MV-4-11 (cell line): ENCODE measurements at regions not wholly inside any gene's neighbourhood (a gene's known extent, or its start where the extent isn't known, plus 50 kb on each side); places are given as distances from the start of the nearest gene placed in this dataset.

Experiments used
- DNase-seq: peaks from one replicate; lab custom pipeline; 2025; lab: John Stamatoyannopoulos, UW

DNA sequence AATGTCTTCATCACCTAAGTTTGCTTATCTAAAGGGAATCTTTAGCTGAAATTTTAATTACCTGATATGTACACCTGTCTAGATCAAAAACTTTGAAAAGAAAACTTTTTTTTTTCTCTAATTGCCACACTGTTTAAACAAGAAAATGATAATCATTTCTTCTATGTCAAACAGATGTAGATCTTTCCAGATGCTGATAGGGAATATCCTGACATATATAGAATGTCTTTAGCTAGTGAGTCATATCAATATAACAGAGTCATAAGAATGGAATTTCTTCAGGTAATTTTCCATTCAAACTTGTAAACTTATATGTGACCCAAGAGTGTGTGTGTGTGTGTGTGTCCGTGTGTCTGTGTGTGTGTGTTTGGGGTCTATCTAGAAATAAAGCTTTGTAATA, 271.9 kb downstream of the GPM6A start:
- no peak for DNase-seq

DNA sequence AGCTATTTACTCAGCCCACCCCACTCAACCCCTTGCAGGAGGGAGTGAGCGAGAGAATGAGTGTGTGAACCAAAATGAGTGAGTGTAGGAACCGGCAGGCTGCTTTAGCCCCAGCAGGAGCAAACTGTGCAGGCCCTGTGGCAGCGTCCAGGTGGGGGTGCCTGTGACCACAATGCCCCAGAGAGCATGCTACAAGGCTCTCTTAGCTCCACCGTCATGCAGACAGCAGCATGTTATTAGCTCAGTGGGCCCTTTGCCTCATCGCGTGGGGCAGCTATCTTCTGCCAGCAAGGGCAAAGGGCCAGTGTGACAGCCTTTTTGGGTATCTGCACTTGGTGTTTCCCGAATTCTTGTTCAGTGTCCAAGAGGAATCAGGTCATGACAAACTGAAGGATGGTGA, 271.3 kb downstream of the GPM6A start:
- DNase-seq: no peak

DNA sequence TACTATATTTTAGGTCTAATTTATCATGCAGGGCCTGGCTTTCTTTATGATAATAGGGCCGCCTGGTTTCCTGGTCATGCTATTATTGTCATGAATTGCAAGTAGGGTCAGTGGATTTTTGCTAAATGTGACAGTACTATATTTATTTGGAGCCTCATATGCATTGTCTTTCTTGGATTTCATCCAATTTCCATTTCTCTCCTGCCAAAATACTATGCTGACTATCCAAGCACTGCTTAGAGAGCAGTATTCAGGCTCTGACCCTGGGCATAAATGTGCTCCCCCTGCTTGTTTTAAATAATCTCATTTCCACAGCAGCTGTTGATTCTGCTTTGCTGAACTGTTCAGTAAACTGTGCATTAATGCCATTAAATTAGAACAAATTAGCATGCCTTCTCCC, 269.3 kb downstream of the GPM6A start:
- DNase-seq: no peak

DNA sequence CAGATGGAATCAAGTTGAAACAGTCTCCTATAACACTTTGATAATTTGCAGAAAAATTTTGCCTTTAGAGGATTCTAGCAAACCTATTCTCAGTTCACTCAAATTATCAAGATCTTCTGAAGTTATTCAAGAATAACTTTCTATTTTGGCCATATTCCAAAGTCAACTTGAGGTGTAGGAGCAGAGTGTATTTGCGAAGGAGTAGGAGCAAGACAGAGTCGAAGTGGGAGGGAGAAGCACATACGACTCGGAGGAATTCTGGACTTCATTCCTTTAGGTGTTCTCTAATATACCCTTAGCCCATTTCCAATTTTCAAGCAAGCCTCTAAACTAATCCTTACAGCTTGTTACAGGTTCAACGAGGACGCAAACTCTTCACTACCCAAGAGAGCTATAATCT, 252.9 kb downstream of the GPM6A start:
- no peak for DNase-seq

DNA sequence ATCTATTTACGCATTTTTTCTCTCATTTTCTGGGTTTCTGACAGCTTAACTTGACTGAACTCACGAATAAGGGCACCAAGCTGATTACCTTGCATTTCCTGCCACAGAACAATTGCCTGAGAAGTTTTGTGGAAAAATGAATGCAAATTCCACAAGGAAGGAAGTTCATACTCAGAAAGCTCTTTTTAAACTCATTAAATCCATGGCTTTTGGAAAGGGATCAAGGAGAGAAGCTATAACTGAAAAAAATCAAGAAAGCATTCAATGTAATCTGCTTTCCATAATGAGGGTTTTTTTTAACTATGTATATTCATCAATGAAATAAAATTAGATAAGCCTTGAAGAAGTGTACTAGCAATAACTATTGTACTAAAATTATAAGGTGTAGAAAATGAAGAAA, 252.5 kb downstream of the GPM6A start:
- DNase-seq: no peak

DNA sequence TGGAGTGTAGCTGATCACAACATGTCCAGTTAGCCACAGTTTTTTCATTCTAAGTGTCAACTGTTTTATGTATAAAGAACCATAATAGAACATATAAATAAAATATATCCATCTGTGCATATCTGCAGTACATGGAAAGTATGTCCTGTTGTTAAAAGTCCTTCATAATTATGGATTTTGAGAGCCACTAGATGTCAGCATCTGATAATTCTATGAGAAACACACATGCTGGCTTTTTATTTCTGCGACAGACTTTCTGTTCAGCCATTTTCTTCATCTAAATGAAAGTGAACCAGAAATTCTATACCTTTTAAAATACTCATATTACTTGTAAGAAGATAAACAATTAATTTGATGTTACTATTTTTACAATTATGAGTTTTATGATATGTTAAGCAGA, 251.5 kb downstream of the GPM6A start:
- no peak for DNase-seq

DNA sequence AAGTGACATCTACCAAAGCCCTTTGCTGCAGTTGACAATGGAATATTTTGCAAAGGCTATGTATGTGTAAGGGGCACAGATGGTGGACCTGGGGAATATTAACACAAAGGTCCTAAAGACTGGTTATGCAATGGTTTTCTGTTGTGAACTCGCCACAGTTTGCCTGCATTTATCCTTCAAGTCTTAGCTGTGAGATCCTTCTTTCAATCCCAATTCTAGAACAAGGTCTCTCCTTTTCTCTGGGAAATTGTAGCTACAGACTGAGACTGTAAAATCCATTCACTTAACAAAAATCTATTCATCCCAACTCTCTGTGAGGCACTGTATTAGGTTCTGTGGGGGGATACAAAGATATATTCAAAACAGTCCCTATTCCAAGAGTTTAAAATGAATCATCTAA, 250.4 kb downstream of the GPM6A start:
- DNase-seq: no peak

DNA sequence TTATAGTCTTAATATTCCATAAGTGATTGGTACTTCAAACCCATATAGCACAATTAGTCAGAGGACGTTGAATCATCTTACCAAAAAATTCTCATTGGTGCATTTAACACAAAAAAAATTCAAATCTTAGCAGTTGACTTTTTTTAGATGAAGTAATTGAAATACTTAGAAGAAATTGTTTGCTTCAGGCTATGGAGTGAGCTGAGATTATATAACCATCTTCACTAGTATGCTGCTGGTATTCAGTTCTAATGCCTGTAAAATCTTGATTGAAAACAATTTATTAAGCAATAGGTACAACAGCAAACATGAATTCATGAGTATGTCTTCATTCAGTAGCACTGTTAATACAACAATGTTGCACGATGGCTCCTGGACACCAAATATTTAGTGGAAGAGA, 250.0 kb downstream of the GPM6A start:
- no peak for DNase-seq

DNA sequence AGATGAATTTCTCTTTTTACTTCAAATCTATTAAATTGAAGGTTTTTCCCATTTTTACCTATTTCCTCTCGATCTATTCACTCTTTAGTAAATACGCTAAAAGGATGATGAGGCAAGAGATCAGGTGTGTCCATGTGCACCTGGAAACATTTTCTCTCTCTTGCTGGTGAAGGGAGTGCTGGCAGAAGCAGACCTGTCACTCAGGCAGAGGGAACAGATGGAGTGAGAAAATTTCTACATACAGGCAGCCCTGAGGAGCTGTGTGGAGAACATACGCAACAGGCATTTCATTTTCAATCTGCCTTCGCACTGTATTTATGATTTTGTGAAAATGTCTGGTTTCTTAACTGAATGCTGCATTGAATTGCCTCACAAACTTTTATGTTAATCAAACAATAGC, 249.5 kb downstream of the GPM6A start:
- DNase-seq: no peak
